ENCODE measurements at regions not wholly inside any gene's neighbourhood (a gene's known extent, or its start where the extent isn't known, plus 50 kb on each side); places are given as distances from the start of the nearest gene placed in this dataset.
"Not testable (repeated sequence)": the region's sequence is repeated elsewhere in the genome, so short reads cannot be mapped to it uniquely, and the experiment has no call there.

- Mint-ChIP-seq H3K4me1 (ENCODE audit: low read depth) (no peaks in the 10 kb centered on the region), H3K36me3 (ENCODE audit: low read depth) (no peaks in the 10 kb centered on the region)
- intact Hi-C loops (cut with micrococcal nuclease): no loop called here
These were observed 59.9 kb downstream of the MINAR1 start for GRCh38 chr15:79492065-79492464.

GRCh38 chr15:79494384-79494909 lies 62.3 kb downstream of the MINAR1 start:
- Mint-ChIP-seq H3K27ac (no peak overlapping the region), H3K9me3 (no peaks in the 10 kb centered on the region), H3K4me3 (no peak overlapping the region), H3K4me1 (ENCODE audit: low read depth) (no peaks in the 10 kb centered on the region), H3K36me3 (ENCODE audit: low read depth) (no peaks in the 10 kb centered on the region), H3K27me3 (ENCODE audit: insufficient read depth) (no peaks in the 10 kb centered on the region)
- no peak for DNase-seq (ENCODE audit: low spot score)
- intact Hi-C loops (cut with micrococcal nuclease): no loop called here

More at GRCh38 chr15:79492065-79492464, 59.9 kb downstream of the MINAR1 start:
- no peak overlapping the region for H3K27ac Mint-ChIP-seq
- no peaks in the 10 kb centered on the region for H3K27me3 Mint-ChIP-seq (ENCODE audit: insufficient read depth)
- DNase-seq (ENCODE audit: low spot score): no peak
- no peaks in the 10 kb centered on the region for H3K9me3 Mint-ChIP-seq
- H3K4me3 Mint-ChIP-seq: no peak overlapping the region

GRCh38 chr15:79494963-79495755 lies 63.0 kb downstream of the MINAR1 start:
- intact Hi-C loops (cut with micrococcal nuclease): no loop called here
- Mint-ChIP-seq H3K4me1 (ENCODE audit: low read depth) (no peaks in the 10 kb centered on the region), H3K27ac (no peak overlapping the region), H3K4me3 (no peak overlapping the region), H3K9me3 (no peaks in the 10 kb centered on the region), H3K27me3 (ENCODE audit: insufficient read depth) (no peaks in the 10 kb centered on the region), H3K36me3 (ENCODE audit: low read depth) (no peaks in the 10 kb centered on the region)
- DNase-seq (ENCODE audit: low spot score): no peak

- Mint-ChIP-seq H3K36me3 (ENCODE audit: low read depth) (no peaks in the 10 kb centered on the region), H3K4me1 (ENCODE audit: low read depth) (no peaks in the 10 kb centered on the region), H3K27me3 (ENCODE audit: insufficient read depth) (peaks cover 4% of the 10 kb centered on the region), H3K9me3 (no peaks in the 10 kb centered on the region), H3K27ac (no peak overlapping the region), H3K4me3 (no peak overlapping the region)
- DNase-seq (ENCODE audit: low spot score): no peak
- intact Hi-C loops (cut with micrococcal nuclease): no loop called here
These were observed 63.6 kb downstream of the MINAR1 start for GRCh38 chr15:79495775-79496174.

- Mint-ChIP-seq H3K36me3 (ENCODE audit: low read depth) (no peaks in the 10 kb centered on the region), H3K9me3 (no peaks in the 10 kb centered on the region)
These were observed 64.7 kb downstream of the MINAR1 start for GRCh38 chr15:79496838-79497237.

GRCh38 chr15:79501086-79501485 lies 69.0 kb downstream of the MINAR1 start:
- Mint-ChIP-seq H3K4me3 (no peak overlapping the region), H3K27me3 (ENCODE audit: insufficient read depth) (peaks cover 6% of the 10 kb centered on the region), H3K27ac (no peak overlapping the region), H3K9me3 (no peaks in the 10 kb centered on the region), H3K36me3 (ENCODE audit: low read depth) (no peaks in the 10 kb centered on the region), H3K4me1 (ENCODE audit: low read depth) (no peaks in the 10 kb centered on the region)
- intact Hi-C loops (cut with micrococcal nuclease): no loop called here
- DNase-seq (ENCODE audit: low spot score): no peak

More at GRCh38 chr15:79496838-79497237, 64.7 kb downstream of the MINAR1 start:
- Mint-ChIP-seq H3K4me1 (ENCODE audit: low read depth) (no peaks in the 10 kb centered on the region), H3K4me3 (no peak overlapping the region), H3K27ac (no peak overlapping the region), H3K27me3 (ENCODE audit: insufficient read depth) (peaks cover 4% of the 10 kb centered on the region)
- intact Hi-C loops (cut with micrococcal nuclease): no loop called here
- no peak for DNase-seq (ENCODE audit: low spot score)

- intact Hi-C loops (cut with micrococcal nuclease): no loop called here
- DNase-seq (ENCODE audit: low spot score): no peak
- Mint-ChIP-seq H3K27me3 (ENCODE audit: insufficient read depth) (peaks cover 2% of the 10 kb centered on the region), H3K27ac (no peak overlapping the region), H3K4me1 (ENCODE audit: low read depth) (no peaks in the 10 kb centered on the region), H3K4me3 (no peak overlapping the region), H3K9me3 (no peaks in the 10 kb centered on the region), H3K36me3 (ENCODE audit: low read depth) (no peaks in the 10 kb centered on the region)
These were observed 73.8 kb downstream of the MINAR1 start for GRCh38 chr15:79505956-79506355.

- H3K4me3 Mint-ChIP-seq; H3K9me3 Mint-ChIP-seq; intact Hi-C loops (cut with micrococcal nuclease); H3K36me3 Mint-ChIP-seq (ENCODE audit: low read depth); H3K4me1 Mint-ChIP-seq (ENCODE audit: low read depth); DNase-seq (ENCODE audit: low spot score); H3K27ac Mint-ChIP-seq: not testable (repeated sequence)
- peaks cover 11% of the 10 kb centered on the region for H3K27me3 Mint-ChIP-seq (ENCODE audit: insufficient read depth)
These were observed 80.7 kb downstream of the MINAR1 start for GRCh38 chr15:79512844-79513243.

GRCh38 chr15:79513417-79513816 lies 81.3 kb downstream of the MINAR1 start:
- Mint-ChIP-seq H3K27me3 (ENCODE audit: insufficient read depth) (peaks cover 11% of the 10 kb centered on the region), H3K4me1 (ENCODE audit: low read depth) (no peaks in the 10 kb centered on the region), H3K9me3 (no peaks in the 10 kb centered on the region), H3K36me3 (ENCODE audit: low read depth) (no peaks in the 10 kb centered on the region), H3K4me3 (no peak overlapping the region), H3K27ac (no peak overlapping the region)
- intact Hi-C loops (cut with micrococcal nuclease): no loop called here
- DNase-seq (ENCODE audit: low spot score): no peak

GRCh38 chr15:79513940-79514339 lies 81.8 kb downstream of the MINAR1 start:
- H3K36me3 Mint-ChIP-seq (ENCODE audit: low read depth): no peaks in the 10 kb centered on the region
- DNase-seq (ENCODE audit: low spot score): no peak
- no peaks in the 10 kb centered on the region for H3K9me3 Mint-ChIP-seq
- H3K27me3 Mint-ChIP-seq (ENCODE audit: insufficient read depth): peaks cover 11% of the 10 kb centered on the region
- no peaks in the 10 kb centered on the region for H3K4me1 Mint-ChIP-seq (ENCODE audit: low read depth)
- intact Hi-C loops (cut with micrococcal nuclease): loop anchor here (2.0 kb wide), 1 partner anchor 83 kb away; no protein-coding TSS in a partner anchor
- no peak overlapping the region for H3K4me3 Mint-ChIP-seq
- no peak overlapping the region for H3K27ac Mint-ChIP-seq

GRCh38 chr15:79515300-79516027 lies 83.3 kb downstream of the MINAR1 start:
- H3K4me3 Mint-ChIP-seq: no peak overlapping the region

GRCh38 chr15:79516155-79516554 lies 84.0 kb downstream of the MINAR1 start:
- H3K4me3 Mint-ChIP-seq: no peak overlapping the region
- H3K4me1 Mint-ChIP-seq (ENCODE audit: low read depth): no peaks in the 10 kb centered on the region
- no peaks in the 10 kb centered on the region for H3K36me3 Mint-ChIP-seq (ENCODE audit: low read depth)
- intact Hi-C loops (cut with micrococcal nuclease): no loop called here
- no peaks in the 10 kb centered on the region for H3K9me3 Mint-ChIP-seq
- H3K27ac Mint-ChIP-seq: no peak overlapping the region
- H3K27me3 Mint-ChIP-seq (ENCODE audit: insufficient read depth): peaks cover 11% of the 10 kb centered on the region
- no peak for DNase-seq (ENCODE audit: low spot score)

More at GRCh38 chr15:79515300-79516027, 83.3 kb downstream of the MINAR1 start:
- no peak overlapping the region for H3K27ac Mint-ChIP-seq
- no peaks in the 10 kb centered on the region for H3K4me1 Mint-ChIP-seq (ENCODE audit: low read depth)
- H3K36me3 Mint-ChIP-seq (ENCODE audit: low read depth): no peaks in the 10 kb centered on the region
- intact Hi-C loops (cut with micrococcal nuclease): loop anchor here (2.0 kb wide), 1 partner anchor 81 kb away; no protein-coding TSS in a partner anchor
- H3K27me3 Mint-ChIP-seq (ENCODE audit: insufficient read depth): peaks cover 11% of the 10 kb centered on the region
- no peaks in the 10 kb centered on the region for H3K9me3 Mint-ChIP-seq
- no peak for DNase-seq (ENCODE audit: low spot score)

- Mint-ChIP-seq H3K27ac (no peak overlapping the region), H3K27me3 (ENCODE audit: insufficient read depth) (peaks cover 11% of the 10 kb centered on the region), H3K4me3 (no peak overlapping the region), H3K4me1 (ENCODE audit: low read depth) (no peaks in the 10 kb centered on the region), H3K9me3 (no peaks in the 10 kb centered on the region), H3K36me3 (ENCODE audit: low read depth) (no peaks in the 10 kb centered on the region)
- no peak for DNase-seq (ENCODE audit: low spot score)
- intact Hi-C loops (cut with micrococcal nuclease): no loop called here
These were observed 84.5 kb downstream of the MINAR1 start for GRCh38 chr15:79516646-79517045.

Data from activated T-helper 1 cell treated with anti-CD3 and anti-CD28 coated beads, Interleukin-12 subunit alpha, Interleukin-12 subunit beta, Interleukin-2, Interleukin-4 antibody, amounts not matched to agents 30 ng/mL and 10 ng/mL and 1 ng/mL, durations not matched to agents 14 hours and 24 hours and 36 hours (primary cell).